ELR (cell line): ENCODE measurements at regions not wholly inside any gene's neighbourhood (a gene's known extent, or its start where the extent isn't known, plus 50 kb on each side); places are given as distances from the start of the nearest gene placed in this dataset.

Experiments used
- DNase-seq: peaks from one replicate; pipeline ENCODE4 v3.0.0-alpha.2; 2015; ENCODE audit warnings: low read depth

GRCh38 chr10:107616463-107617410, 452.2 kb upstream of the SORCS1 start:
- peak; percentile 73 for DNase-seq

DNA sequence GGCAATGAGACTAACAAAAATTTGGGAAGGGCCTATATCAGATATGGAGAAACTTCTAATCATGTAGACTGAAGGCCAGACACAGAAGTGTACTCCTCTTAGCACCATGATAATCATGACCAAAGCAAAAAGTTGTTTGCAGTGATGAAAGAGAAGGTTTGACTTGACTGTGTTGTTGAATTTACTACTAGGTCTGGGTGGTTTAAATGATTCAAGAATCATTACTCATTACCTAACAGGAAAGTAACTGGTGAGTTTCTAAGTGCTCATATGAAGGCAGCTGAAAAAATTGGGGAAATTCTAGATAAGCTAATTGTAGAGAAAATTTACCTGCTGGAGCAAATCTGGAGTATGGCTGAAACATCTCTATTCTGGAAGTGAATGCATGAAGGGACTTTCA, 451.5 kb upstream of the SORCS1 start:
- peak; percentile 53 for DNase-seq

DNA sequence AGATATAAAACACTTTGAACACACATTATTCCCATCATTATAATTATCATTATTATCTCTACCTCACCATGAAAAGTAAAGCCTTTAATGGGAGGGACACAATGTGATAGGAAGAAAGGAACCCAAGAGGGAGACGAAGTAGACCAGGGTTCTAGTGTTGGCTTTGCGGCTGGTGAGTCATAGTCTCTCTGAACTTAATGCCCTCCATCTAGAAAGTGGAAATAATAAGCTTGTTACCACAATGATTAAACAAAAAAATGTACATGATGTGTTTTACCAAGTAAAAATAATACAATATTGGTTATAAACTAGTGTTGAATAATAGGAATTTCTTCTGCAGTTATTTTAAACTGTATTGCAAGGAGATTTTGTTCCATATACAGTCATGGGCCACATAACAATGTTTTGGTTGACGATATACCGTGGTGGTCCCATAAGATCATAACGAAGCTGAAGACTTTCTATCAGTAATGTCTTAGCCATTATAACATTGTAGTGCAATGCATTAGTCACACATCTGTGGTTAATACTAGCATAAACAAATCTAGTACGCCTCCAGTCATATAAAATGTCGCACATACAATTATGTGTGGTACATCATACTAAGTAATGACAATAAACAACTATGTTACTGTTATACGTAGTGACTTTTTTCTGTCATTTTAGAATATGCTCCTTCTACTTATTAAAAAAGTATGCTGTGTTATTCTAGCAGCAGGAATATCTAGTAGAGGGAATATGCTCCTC, 450.6 kb upstream of the SORCS1 start:
- DNase-seq: peak; percentile 91

DNA sequence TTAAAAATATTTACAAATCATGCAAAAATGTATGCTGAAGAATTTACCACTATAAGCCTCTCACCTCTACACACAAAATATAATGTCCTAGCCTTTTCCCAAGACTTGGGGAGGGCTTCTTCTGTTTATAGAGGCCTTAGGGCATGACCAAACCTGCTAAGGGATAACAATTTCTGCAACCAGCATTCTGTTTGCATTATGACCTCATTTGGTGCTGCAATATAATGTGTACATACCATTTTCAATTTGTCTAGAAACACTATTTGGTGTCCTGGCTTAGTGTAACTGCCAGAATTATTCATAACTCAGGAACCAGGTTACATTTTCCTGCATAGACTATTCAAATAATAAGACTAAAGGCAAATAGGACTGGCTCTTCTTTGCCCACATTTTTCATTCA, 446.6 kb upstream of the SORCS1 start:
- DNase-seq: peak; percentile 14

GRCh38 chr10:107589081-107589480, 424.6 kb upstream of the SORCS1 start:
- peak; percentile 8 for DNase-seq

- DNase-seq: no peak
Observed at GRCh38 chr10:107585630-107586029, 421.1 kb upstream of the SORCS1 start.

DNA sequence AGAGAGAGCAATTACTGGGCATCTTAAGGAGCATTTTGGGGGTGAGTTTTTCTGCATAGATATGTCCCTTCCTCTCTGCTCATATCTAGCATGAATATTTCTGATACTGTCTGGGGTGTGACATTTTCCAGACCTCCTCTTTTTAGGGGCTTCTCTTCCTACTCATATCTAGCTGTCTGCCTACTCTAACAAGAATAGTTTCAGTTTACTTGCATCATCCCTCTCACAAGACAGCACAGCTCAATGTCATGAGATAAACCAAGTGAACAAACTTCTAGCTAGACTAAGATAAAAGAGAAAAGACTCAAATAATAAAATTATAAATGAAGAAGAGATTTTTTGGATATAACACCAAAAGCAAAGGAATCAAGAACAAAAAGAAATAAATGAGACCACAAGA, 419.5 kb upstream of the SORCS1 start:
- no peak for DNase-seq

DNA sequence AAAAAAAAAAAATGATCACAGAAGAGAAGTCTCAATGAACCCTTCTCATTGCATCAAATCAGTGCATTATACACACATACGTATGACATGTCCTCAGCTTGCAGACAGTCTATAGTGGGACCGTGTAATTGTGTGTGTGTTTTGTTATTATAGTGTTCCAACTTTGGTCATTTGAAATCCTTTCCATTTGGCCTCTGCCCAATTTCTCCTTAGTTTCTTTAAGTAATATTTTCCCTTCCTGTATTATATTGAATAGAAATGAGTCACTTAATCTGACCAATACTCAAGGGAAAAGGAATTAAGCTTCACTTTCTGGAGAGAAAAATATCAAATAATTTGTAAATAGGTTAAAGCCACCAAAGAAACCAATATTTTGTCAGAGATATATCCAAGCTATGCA, 415.5 kb upstream of the SORCS1 start:
- no peak for DNase-seq

- no peak for DNase-seq
Observed at GRCh38 chr10:107577221-107577620, 412.7 kb upstream of the SORCS1 start.

- DNase-seq: peak; percentile 23
Observed at GRCh38 chr10:107576746-107577145, 412.2 kb upstream of the SORCS1 start.

GRCh38 chr10:107565014-107565413, 400.5 kb upstream of the SORCS1 start:
- DNase-seq: no peak

DNA sequence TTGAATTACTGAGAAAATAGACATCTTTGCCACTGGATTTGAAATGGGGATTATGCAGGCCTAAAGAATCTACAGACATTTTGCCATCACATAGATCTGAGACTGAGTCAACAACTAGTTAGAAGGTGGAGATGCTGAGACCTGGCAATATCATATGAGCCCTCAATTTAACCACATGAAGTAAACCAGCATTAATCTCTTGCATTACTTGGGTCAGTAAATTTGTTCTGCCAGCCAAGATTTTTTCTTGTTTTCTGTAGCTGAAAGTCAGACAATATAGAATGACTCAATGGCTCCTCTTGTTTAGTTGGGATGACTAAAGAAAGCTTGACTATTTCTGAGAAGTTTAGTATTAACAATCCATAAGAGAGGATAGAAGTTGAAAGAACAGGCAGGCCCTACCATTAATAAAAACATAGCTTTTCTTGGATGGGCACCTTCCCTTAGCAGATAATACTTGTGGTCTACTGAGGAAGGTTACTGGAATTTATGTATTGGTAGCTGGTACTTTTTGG, 396.7 kb upstream of the SORCS1 start:
- DNase-seq: peak; percentile 5

GRCh38 chr10:107557916-107558315, 393.4 kb upstream of the SORCS1 start:
- peak; percentile 19 for DNase-seq

DNA sequence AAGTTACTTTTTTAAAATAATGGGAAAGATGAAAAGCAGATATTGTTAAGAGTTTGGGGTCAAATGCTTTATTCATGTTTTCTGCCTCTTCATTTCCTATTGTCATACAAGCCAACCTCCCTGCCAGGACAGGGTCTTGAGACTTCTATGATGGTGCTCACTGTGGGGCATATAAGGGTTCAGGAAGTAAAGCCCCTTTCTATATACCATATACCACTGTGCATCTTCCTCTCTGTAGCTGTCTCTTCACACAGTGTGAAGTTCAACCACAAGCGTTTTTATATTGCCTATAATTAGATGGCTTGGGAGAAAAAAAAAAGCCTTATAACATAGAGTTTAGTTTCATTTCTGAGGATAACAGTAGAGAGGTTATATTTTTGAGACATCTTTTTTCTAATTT, 389.8 kb upstream of the SORCS1 start:
- DNase-seq: no peak

GRCh38 chr10:107553470-107553869, 389.0 kb upstream of the SORCS1 start:
- peak; percentile 44 for DNase-seq

GRCh38 chr10:107552963-107553362, 388.5 kb upstream of the SORCS1 start:
- DNase-seq: no peak

- peak; percentile 16 for DNase-seq
Observed at GRCh38 chr10:107548301-107548700, 383.8 kb upstream of the SORCS1 start.

DNA sequence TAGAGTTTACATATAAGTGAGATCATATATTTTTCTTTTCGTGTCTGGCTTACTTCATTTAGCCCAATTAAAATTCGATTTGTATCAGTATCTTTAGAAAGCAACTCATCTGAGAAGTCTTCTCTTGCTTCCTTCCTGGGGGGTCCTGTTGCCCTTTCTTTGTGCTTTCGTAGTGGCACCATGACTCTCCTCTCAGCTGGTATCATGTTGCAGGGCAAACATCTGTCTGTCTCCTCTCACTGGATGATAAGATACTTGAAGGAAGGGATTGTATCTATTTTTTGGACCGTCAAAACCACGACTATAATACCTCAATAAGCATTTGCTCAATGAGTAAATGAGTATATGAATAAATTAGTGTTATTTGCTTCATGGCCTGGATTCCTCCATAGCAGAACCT, 382.5 kb upstream of the SORCS1 start:
- DNase-seq: no peak

GRCh38 chr10:107546284-107546683, 381.8 kb upstream of the SORCS1 start:
- peak; percentile 95 for DNase-seq

DNA sequence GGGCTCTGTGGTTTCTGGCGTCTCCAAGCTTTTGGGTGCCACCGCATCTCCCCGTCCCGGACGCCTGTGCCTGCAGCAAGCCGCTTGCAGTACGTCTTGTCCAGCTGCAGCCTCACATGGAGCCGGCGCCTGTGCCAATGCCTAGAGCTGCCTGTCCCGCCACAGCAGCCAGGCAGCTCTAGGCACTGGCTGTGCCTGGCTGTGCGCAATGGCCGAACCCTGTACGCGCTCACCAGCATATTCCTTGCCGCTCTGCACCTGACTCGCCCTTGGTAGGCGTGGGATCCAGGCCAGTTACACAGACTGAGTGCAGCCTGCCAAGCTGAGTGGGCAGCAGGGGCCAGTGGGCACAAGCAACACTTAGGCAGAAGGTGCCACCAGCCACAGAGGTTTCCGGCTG, 381.2 kb upstream of the SORCS1 start:
- peak; percentile 16 for DNase-seq

GRCh38 chr10:107544706-107545520, 380.4 kb upstream of the SORCS1 start:
- DNase-seq: no peak

DNA sequence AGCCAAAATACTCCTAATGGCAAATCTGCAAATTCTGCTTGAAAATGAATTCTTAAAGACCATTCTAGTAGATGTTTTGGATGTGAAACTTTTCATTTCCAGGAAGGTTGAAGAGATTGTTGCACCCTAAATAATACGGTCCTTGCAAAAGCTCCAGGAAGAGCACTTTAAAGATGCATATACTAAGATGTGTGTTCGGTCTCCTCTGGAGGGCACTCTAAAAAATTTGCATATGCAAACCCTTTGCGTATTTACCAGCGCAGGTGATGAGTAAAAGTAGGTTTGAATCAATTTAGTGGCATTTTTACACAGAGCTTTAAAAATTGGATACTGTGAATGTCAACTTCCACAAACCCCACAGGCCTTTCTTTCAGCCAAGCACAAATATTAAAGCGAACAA, 378.1 kb upstream of the SORCS1 start:
- DNase-seq: no peak
